Lung microvascular endothelial cell (primary cell): ENCODE measurements at regions not wholly inside any gene's neighbourhood (a gene's known extent, or its start where the extent isn't known, plus 50 kb on each side); places are given as distances from the start of the nearest gene placed in this dataset.
A peak's percentile ranks its signal among the peaks of the same experiment; 100 is the strongest.

ENCODE experiments used
- DNase-seq, 2 donors: peaks; one replicate each; pipeline versions ENCODE4 v3.0.0 to v3.0.0-alpha.2; 2010; ENCODE audit warnings: low read depth in 2 of 2

- no peak for DNase-seq
These were observed 266.1 kb upstream of the TMTC4 start for GRCh38 chr13:100940658-100941057.

- no peak for DNase-seq
These were observed 259.2 kb upstream of the TMTC4 start for GRCh38 chr13:100933841-100934240.

GRCh38 chr13:100922599-100922998 lies 248.0 kb upstream of the TMTC4 start:
- DNase-seq, result no peak

- no peak for DNase-seq
These were observed 246.5 kb upstream of the TMTC4 start for GRCh38 chr13:100921139-100921538.

GRCh38 chr13:100917011-100917410 lies 242.4 kb upstream of the TMTC4 start:
- peak; percentile 17 to 30 for DNase-seq

- DNase-seq, result no peak
These were observed 238.5 kb upstream of the TMTC4 start for GRCh38 chr13:100913143-100913542.

- DNase-seq, result no peak
These were observed 229.8 kb upstream of the TMTC4 start for GRCh38 chr13:100904293-100904976.

GRCh38 chr13:100899720-100900316 lies 225.2 kb upstream of the TMTC4 start:
- DNase-seq, result no peak

- DNase-seq, result no peak
These were observed 223.8 kb upstream of the TMTC4 start for GRCh38 chr13:100898431-100898830.

- no peak for DNase-seq
These were observed 221.1 kb upstream of the TMTC4 start for GRCh38 chr13:100895651-100896050.

- no peak for DNase-seq
These were observed 218.4 kb upstream of the TMTC4 start for GRCh38 chr13:100892981-100893380.

GRCh38 chr13:100890645-100891044 lies 216.1 kb upstream of the TMTC4 start:
- no peak for DNase-seq

- DNase-seq, result peak in 1 of 2 donors; percentile 69
These were observed 213.1 kb upstream of the TMTC4 start for GRCh38 chr13:100887729-100888151.

- no peak for DNase-seq
These were observed 208.9 kb upstream of the TMTC4 start for GRCh38 chr13:100883453-100883852.

- DNase-seq, result no peak
These were observed 206.8 kb upstream of the TMTC4 start for GRCh38 chr13:100881291-100881864.

GRCh38 chr13:100880166-100880565 lies 205.6 kb upstream of the TMTC4 start:
- DNase-seq, result no peak

- DNase-seq, result no peak
These were observed 204.7 kb upstream of the TMTC4 start for GRCh38 chr13:100879255-100879654.

GRCh38 chr13:100876044-100876403 lies 201.4 kb upstream of the TMTC4 start:
- DNase-seq, result no peak

GRCh38 chr13:100875392-100876043 lies 200.9 kb upstream of the TMTC4 start:
- DNase-seq, result peak; percentile 61 to 76

- no peak for DNase-seq
These were observed 198.2 kb upstream of the TMTC4 start for GRCh38 chr13:100872761-100873160.

GRCh38 chr13:100870898-100871297 lies 196.3 kb upstream of the TMTC4 start:
- peak in 1 of 2 donors; percentile 9 for DNase-seq

GRCh38 chr13:100860866-100861265 lies 186.3 kb upstream of the TMTC4 start:
- DNase-seq, result no peak

- DNase-seq, result no peak
These were observed 185.3 kb upstream of the TMTC4 start for GRCh38 chr13:100859861-100860260.
